ENCODE measurements at regions not wholly inside any gene's neighbourhood (a gene's known extent, or its start where the extent isn't known, plus 50 kb on each side); places are given as distances from the start of the nearest gene placed in this dataset.

DNA sequence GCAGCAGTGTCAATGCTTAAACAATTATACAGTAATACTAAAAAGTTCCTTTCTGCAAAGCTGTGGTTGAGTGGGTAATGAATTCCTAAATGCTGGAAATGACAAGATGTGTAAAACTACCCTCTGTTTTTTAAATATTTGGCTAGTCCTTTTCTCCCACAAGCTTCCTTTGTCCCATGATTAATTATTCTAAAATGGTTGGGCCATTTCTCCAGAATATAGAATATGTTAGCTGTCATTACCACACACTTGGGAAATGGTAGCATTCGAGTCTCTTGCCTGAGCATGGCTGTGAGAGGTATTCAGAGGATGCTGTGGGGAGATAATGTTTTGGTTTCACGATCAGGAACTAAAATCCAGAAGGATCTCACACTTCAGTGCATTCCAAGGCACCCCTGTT, 1185.8 kb downstream of the UQCRFS1 start:
- DNase-seq = no peak

GRCh38 chr19:28026636-28027035, 1186.3 kb downstream of the UQCRFS1 start:
- no peak for DNase-seq

DNA sequence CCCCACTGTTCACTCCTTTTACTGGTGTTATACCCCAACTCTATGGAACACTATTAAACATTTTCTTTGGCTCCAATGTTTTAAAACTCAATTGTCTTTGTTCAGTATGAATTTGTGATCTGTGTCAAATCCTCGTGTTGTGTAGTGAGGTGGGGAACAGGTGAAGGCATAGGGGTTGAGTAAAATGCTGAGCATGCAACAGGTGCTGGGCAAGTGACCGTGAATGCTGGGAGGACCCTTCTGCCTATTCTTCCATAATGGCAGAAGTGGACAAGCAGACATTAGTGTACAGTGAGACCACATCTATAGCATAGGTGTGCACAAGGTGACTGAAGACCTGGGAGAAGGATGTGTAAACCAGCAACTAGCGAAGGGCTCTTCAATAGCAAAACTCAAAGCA, 1188.0 kb downstream of the UQCRFS1 start:
- DNase-seq = no peak

DNA sequence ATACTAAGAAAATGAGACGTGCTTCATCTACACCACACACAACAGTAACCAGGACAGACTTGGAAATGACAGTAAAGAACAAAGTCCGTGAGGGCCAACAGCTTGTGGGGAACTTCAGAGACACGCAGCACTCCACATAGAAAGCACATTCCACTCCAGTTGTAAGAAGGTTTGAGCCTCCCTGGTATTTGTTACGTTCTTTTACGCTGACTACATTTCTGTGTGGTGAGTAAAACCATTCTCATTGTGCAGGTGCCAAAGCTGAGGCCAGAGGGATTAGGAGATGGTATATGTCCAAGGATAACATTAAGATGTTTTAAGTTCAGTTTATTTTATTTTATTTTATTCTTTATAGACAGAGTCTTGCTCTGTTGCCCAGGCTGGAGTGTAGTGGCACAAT, 1189.9 kb downstream of the UQCRFS1 start:
- DNase-seq = no peak

DNA sequence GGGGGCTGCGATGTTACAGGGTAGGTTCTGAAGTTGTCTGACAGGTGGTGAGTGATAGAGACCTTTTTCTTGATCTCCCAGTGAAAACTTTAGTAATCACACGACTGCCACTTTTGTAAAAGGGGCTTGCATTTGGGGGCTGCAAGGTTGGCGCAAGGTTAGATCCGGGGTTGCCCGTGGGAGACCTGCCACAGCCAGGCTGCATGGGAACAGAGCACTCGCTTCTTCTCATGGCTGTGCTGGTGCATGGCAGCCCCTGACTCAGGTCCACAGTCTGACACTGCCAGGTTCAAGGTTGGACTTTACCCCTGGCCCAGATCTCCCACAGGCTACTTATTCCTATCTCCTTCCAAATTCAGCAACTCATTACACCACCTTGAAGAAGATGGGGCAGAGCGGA, 1190.4 kb downstream of the UQCRFS1 start:
- no peak for DNase-seq

DNA sequence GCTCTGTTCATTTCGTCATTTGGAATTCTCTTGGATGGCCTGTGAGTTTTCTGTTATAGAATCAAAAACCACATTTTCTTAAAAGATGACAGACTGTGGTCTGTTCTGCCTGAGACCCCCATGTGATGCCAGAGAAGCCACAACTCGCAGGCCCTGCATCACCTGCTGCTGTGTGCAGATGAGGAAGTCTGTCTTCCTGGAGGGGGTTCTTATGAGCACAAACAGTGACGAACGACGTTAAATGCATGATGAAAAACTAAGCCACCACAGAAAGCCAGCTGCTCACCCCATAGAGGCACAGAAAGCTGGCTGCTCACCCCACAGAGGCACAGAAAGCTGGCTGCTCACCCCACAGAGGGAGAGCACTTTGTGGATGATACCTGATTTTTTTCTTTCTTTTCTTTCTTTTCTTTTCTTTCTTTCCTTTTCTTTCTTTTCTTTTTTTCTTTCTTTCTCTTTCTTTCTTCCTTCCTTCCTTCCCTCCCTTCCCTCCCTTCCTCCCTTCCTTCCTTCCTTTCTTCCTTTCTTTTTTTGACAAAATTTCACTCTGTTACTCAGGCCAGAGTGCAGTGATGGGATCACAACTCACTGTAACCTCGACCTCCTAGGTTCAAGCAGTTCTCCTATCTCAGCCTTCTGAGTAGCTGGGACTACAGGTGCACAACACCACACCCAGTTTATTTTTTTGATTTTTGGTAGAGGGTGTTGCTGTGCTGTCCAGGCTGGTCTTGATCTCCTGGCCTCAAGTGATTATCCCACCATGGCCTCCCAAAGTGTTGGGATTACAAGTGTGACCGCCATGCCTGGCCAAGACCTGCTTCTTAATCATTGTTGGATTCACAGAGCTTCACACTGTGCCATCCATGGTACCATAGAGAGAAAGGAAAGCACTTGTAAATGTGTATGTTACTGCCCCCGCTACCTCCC, 1191.4 kb downstream of the UQCRFS1 start:
- DNase-seq = no peak

- DNase-seq = no peak
These were observed 1192.2 kb downstream of the UQCRFS1 start for GRCh38 chr19:28020619-28021258.

- no peak for DNase-seq
These were observed 1193.0 kb downstream of the UQCRFS1 start for GRCh38 chr19:28019901-28020300.

DNA sequence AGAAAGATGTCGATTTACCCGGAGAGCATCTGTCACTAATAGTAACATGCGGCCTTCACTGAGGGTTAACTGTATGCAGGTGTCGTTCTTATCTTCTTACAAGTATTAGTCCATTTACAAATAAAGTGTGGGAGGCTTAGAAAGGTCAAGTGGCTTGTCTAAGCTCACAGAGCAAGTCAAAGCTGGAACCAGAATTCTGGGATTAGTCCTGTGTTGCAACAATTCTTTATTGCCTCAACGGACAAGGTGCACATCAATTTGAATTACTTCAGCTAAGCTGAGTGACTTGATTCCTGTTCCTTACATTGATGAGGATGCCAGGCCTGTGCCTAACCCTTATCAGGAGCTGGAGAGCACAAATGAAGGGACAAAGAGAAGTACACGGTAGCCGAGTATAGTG, 1193.6 kb downstream of the UQCRFS1 start:
- no peak for DNase-seq

DNA sequence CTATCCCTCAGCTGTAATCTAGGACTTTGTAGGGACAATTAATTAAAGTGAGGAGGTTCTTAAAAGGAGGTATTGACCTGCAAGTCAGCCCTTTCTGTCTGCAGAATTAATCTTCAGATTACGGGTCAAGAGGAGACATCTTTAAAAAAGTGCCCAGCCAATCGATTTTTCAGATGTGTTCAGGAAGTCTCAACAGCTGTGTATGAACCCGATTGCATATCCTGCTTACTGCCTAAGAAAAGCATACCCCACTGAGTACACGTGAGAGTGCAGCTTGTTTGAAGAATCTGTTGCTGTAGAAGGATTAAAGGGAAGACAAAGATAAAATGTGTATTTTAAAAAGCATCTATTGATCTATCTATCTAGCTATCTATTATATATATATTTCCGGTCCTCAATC, 1194.5 kb downstream of the UQCRFS1 start:
- DNase-seq = no peak

DNA sequence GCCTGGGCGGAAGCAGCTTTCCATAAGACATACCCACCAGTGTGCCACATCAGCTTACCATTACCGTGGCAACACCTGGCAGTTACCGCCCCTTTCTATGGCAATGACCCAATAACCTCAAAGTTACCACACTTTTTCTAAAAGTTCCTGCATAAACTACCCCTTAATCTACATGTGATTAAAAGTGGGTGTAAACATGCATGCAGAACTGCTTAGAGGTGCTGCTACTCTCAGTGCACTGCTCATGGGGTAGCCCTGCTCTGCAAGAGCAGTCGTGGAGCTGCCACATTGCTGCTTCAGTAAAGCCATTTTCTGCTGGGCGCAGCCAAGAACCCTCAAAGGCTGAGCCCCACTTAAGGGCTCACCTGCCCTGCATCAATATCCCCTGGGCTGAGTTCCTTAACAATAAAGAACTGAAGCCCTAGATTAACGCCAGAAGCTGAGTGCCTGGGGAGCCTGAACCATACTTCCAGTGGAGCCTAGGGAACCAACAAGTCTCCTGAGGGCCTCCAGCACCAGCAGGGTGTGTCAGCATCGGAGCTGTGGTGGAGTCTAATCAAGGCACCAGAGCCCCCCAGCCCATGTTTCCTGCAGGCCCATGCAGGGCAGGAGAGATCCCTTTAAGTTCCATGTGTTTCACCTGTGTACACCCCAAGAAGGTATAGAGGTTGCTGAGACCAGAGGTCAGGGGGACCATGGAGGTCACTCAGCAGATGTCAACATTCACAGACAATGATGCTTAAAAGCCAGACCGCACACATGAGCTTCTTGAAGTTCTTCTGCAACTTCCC, 1198.1 kb downstream of the UQCRFS1 start:
- no peak for DNase-seq

GRCh38 chr19:28012361-28012760, 1200.6 kb downstream of the UQCRFS1 start:
- no peak for DNase-seq

DNA sequence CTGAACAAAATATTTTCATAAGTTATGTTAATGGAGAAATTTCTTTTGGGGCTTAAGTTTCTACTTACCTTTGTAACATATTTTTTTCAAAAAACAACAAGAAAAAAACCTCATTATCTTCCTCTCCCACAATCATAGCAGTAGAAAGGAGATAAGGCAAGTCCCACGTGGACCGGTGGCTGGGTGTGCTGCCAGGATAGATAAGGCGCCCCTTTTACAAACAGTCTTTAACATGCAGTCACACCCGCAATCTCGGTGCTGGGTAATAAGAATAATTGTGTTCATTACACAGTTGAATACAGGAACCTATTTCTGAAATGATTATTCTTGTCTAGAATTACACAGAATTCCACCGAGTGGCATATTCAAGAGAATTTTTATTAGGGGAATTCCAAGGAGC, 1202.3 kb downstream of the UQCRFS1 start:
- DNase-seq = no peak

- DNase-seq = no peak
These were observed 1203.3 kb downstream of the UQCRFS1 start for GRCh38 chr19:28009696-28010095.

DNA sequence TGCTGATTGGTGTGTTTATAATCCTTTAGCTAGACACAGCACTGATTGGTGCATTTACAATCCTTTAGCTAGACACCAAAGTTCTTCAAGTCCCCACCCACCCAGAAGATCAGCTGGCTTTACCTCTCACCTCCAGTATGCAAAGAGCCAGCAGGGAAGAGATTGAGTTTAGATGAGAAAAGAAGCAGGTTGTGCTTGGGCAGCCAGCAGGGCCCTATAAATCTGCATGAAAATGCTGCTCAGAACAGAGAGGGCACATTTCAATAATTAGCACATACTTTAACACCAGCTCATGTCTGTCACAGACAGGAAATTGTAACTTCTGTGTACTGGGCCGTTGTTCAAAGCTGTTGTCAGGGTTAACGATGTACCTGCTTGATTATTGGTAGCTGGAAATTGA, 1204.3 kb downstream of the UQCRFS1 start:
- DNase-seq = no peak

DNA sequence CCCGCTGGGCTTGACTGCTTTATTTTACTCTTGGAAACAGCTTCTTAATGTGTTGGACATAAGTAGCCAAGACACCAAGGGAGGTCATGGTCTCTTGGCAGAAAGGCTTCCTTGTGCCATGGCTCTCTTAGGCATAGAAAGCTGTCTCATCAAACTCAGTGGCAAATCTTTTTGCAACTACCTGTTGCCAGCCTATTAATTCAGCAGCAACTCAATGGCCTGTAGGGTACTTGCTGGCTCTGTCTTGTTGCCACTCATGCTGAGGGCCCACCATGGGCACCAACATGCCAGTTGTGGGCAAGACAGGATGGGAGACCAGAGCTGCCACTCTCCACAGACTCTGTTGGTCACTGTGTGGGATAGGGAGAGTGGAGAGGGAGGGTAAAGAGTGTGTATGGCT, 1209.4 kb downstream of the UQCRFS1 start:
- no peak for DNase-seq

GRCh38 chr19:27997069-27997468, 1215.9 kb downstream of the UQCRFS1 start:
- no peak for DNase-seq

- DNase-seq = no peak
These were observed 1219.1 kb downstream of the UQCRFS1 start for GRCh38 chr19:27993619-27994570.

- DNase-seq = no peak
These were observed 1226.7 kb downstream of the UQCRFS1 start for GRCh38 chr19:27986299-27986698.

GRCh38 chr19:27975419-27976005, 1237.4 kb downstream of the UQCRFS1 start:
- DNase-seq = no peak

GRCh38 chr19:27974082-27974513, 1238.9 kb downstream of the UQCRFS1 start:
- no peak for DNase-seq
